GM18858 (cell line): ENCODE measurements at regions not wholly inside any gene's neighbourhood (a gene's known extent, or its start where the extent isn't known, plus 50 kb on each side); places are given as distances from the start of the nearest gene placed in this dataset.
"Not testable (repeated sequence)": the region's sequence is repeated elsewhere in the genome, so short reads cannot be mapped to it uniquely, and the experiment has no call there.

ENCODE experiments used
- ATAC-seq: cut with Tn5 transposase; IDR thresholded peaks from one replicate; pipeline ENCODE4 v1.9.1; 2021; ENCODE audit not compliant: unreplicated experiment

DNA sequence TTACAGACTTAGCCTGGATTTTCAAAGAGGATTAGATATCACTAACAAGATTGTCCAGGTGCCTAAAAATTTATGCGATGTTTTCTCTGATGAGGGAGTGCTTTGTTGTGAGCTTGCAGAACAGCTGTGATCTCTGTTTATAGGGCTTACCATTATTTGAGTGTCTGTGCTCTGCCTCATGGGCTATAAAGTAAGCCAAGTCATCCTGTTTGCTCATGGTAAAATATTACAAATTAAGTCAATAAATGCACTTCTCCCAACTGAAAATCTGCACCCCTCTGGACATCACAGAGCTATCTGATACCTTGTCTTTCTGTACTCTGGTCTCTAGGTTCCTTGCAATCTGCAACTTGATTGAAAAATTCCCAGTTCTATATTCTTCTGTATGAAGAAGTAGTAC lies 293.4 kb upstream of the ACTBL2 start:
- ATAC-seq = no peak

DNA sequence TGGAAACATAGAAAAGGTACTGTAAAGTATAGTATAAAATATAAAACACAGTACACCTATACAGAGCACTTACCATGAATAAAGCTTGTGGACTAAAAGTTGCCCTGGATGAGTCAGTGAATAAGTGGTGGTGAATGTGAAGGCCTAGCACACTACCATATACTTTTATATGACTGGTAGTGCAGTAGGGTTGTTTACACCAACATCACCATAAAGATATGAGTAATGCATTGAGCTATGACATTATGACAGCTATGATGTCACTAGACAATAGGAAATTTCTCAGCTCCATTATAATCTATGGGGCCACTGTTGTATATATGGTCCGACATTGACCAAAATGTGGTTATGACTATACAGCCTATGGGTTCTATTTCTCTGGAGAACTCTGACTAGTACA lies 291.8 kb upstream of the ACTBL2 start:
- no peak for ATAC-seq

DNA sequence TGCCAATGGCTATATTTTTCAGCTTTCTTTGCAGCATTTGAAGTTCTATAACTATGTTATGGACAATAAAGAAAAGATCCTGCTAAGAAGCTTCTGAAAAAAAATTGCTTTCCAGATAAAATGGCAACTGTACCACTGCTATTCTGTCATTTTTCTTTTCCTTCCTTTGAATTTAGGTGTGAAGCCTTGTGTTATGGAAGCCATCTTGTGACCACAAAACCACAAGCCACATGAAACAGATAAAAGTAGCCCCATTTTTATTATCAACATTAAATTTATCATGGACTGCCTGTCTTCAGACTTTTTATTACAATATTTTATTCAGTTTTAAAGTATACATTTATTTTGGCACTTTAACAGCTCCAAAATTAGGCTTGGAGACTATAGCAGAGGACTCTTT lies 289.9 kb upstream of the ACTBL2 start:
- ATAC-seq = no peak

DNA sequence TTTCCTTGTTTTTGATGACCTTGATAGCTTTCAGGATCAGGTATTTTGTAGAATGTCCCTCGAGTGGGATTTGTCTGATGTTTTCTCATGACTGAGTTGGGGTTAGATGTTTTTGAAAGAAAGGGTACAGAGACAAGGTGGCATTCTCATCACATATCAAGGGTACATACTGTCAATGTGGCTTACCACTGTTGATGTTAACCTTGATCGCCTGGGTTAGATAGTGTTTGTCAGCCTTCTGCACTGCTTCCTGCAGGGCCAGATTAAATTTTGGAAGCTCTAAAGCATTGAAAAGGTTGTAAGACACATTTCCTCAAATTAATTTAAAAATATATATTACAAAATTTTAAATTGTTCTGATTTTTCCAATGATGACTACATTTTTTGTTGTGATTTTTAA lies 287.4 kb upstream of the ACTBL2 start:
- no peak for ATAC-seq

DNA sequence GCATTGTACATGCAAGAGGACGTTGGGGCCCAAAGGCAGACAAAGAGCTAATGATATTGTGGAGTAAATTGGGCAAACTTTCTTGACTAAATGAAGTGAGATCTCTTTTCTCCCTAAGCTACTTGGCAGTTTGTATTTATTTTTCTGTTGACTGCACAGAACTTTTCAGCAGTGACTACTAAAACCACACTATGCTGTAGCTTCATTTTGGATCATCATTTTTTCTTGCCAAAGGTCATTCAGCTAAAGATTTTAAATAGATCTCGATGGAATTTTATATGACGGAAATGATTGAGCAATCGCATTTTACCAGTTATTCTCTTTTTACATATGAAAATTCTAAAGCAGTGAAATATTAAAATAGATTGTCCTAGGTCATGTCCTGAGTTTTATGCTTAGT lies 286.1 kb upstream of the ACTBL2 start:
- ATAC-seq = no peak

DNA sequence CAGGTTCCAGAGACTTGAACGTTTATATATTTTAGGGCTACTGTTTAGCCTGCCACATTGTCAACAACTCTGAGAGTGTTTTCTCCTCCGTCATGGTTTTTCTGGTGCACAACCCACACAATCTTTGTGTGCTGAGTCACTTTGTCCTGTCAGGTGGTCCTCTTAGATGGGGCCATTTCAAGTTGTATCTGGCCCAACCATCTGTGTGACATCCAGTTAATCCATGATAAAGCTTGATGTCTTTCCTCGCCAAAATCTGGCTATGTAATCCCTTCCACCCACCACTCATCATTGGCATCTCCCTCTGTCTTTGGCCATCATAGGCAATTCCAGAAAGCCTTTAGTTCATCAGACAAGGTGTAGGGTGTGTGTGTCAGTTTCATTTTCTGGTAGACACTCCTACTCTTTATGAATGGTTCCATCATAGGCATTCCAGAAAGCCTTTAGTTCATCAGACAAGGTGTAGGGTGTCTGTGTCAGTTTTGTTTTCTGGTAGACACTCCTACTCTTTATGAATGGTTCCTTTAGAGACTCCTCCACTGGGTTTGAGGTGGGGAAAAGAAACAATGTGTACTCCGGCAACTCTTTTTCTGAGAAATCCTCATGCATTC lies 282.0 kb upstream of the ACTBL2 start:
- no peak for ATAC-seq

DNA sequence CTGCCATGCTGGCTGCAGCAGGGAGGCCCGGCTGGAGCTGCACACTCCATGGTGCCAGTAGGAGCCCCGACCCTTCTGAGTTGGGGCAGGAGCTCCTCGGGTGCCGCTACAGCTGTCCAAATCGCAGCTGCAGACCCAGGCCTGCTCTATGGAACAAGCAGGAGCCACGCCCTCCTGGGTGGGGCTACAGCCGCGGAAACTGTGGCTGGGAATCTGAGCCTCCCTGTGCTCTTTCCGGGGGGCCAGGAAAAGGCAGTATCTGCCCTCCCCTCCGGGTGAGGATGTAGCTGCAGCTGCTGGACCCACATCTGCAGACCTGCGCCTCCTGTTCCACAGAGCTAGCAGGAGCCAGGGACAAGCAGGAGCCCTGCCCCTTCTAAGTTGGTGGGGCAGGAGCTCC lies 278.9 kb upstream of the ACTBL2 start:
- ATAC-seq = no peak

DNA sequence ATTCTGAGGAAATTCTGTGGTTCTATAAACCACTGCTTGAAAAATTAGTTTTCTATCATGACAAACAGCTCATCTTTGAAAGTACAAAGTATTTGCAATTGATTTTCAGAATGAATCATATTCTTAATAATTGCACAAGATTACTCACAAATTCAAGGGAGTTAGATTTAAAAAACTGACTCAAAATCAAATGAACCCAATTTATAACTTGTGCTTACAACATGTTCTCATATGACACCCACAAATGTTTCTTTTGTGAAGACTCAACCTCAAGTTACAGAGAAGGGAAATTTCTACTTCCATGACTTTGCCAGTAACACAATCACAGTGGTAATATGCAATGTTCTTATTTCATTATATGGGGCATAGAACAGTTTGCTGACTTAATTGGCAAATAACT lies 272.0 kb upstream of the ACTBL2 start:
- ATAC-seq = no peak

DNA sequence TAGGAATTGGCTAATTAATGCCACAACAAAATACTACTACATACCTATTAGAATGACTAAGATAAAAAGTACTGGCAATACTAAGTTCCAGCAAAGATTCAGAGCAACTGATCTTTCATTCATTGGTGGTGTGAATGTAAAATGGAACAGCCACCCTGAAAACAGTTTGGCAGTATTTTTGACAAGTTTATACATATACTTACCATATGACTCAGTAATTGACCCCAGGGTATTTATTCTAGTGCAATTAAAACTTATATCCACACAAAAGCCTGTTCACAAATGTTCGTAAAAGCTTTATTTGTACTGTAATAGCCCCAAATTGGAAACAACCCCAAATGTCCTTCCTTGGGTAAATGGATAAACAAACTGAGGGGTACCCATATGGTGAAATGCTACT lies 270.8 kb upstream of the ACTBL2 start:
- no peak for ATAC-seq

DNA sequence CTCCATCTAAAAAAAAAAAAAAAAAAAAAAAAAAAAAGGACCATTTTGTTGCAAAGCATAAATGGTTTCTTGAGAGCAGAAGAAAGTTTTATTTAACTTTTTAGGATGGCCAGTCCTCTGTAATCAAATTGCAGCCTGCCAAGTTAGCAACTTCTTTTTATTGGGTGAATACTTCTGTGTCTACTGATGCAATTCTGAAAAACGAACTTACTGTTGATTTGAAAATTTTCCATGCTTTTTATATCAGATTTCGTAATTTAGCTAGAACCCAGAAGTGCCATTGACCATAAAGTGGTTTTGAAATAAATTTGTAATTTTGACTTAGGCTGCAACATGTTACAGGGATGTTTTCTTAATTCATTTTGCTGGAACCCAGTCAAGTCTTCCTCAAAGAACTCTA lies 269.1 kb upstream of the ACTBL2 start:
- ATAC-seq = no peak

DNA sequence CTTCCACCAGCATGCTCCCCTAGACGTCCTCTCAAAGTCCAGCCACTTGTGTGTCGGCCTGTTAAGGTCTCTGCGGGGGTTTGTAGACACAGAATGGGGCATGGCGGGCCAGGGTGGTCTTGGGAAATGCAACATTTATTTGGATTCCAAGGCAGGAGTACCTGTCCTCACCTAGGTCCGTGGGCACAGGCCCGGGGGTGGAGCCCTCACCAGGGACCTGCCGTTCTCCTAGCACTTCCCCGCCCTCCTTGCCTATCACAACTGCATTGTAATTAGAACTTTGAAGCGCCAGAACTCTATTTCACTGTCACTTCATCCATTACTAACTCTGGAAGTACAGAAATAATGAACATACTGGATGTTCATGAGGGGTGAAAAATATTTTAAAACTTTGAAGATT lies 268.3 kb upstream of the ACTBL2 start:
- no peak for ATAC-seq

DNA sequence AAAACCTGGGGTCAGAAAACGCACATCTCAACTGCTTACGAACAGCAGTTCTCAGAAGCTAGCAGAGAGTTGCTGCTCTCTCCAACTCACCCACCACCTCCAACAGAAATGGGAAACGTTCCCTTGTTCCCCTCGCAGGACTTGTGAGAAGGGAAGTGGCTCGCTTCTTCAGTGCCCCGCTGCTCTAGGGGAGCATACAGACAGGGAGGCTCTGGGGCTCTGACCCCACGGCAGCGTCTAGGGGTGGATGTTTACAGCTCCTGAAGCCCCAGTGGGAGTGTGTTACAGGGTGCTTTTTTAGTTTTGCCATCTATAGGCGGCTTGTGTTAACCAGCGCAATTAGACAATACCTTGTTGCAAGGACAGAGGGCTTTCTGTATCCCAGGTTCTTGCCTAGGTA lies 267.7 kb upstream of the ACTBL2 start:
- no peak for ATAC-seq

DNA sequence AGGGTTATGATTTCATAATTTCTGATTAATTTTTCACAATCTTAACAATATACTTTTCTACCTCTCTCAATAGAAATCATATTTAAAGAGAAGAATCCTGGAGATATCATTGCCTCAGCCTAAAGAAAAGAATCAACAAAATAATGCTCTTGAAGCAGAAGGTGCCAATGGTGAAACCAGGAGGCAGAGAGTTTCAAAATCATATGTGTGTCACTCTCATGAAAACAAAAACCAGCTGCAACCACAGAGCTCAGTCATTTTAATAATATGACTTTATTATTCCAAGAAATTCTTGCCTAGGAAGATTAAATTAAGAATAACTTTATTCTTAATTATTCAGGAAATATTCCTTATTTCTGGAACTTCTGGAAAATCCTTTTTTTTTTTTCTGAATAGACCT lies 266.8 kb upstream of the ACTBL2 start:
- no peak for ATAC-seq

DNA sequence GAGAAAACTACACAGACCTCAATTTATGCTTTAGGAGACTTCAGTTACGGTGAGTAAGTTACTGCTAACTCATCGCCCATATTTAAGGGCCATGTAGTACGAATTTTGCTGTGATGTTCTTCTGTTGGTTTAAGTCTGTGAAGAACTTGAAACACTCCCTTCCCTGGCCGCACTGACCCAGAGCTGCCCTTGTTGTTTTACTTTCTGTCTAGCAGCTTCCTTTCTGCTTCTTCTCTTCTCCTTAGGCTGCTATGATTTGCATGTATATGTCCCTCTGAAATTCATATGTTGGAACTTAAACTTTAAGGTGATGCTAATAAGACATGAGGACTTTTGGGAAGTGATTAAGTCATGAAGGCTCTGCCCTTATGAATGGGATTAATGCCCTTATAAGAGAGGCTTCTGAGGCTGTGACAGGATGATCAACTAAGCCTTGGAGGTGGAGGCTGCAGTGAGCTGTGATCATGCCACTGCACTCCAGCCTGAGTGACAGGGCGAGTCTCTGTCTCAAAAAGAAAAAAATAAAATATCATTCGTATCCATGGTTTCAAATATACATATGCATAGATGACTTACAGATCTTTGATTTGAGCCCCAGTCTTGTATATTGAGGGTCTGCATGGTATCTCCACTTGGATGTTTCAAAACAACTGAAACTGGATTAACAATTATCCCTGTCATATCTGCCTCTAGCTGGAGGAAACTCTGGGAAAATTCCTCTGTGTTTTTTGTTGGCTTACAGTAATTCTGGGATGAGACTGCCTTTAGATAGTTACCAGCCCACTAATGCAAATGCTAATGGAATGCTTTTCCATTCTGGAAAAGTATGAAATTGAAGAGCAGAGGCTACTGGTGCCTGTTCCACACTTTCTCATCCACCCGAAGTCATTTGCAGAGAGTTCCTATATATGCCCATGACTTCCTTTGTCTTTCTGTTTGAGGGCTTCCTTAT lies 263.4 kb upstream of the ACTBL2 start:
- ATAC-seq = no peak

DNA sequence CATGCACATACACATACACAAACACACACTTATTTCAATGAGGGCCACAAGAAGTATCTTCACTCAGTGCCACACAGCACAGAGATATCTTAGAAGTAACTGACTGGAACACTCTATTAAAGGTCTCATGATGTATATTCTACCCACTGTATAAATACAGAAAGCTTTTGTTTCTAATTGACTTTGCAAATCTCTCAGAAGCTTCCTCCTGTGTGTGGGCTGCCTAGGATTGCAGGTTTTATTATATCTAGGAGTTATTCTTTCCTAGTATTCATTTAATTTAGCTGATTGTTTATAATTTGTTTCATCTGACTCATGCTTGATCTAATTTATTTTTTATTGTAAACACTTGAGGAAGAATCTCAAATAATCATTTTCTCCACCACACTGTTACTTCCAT lies 262.4 kb upstream of the ACTBL2 start:
- no peak for ATAC-seq

DNA sequence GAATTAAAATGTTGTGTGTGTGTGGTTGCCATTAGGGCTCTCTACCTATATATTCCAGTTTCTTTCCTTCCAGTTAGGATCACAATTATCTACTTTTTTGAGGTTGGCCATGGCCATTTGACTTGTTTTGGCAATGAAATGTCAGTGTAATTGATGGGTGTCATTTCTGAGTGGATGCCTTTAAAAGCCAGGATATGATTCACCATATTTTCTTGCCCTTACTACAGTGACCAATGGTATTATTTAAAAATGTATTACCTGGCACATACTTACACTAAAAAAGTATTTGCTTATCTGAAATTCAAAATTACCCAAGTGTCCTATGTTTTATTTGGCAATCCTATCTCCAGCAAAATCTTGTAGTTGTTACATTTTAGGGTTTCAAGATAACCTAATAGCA lies 258.7 kb upstream of the ACTBL2 start:
- ATAC-seq = no peak

DNA sequence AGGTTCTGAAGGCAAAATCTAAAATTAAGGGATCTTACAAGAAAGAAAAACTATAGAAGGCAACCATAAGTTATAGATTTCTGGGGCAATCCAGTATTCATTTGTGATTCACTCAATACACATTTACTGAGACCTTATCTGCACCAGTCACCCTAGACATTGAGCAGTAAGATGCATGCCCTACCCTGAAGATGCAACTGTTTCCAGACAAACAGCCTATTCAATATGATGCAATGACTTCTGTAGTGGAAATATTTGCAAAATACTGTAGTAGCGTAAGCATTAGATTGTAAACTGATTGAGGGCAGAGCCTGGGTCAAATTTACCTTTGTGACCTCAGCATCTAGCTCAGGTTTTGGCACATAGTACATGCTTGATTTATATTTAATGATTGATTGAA lies 256.2 kb upstream of the ACTBL2 start:
- no peak for ATAC-seq

DNA sequence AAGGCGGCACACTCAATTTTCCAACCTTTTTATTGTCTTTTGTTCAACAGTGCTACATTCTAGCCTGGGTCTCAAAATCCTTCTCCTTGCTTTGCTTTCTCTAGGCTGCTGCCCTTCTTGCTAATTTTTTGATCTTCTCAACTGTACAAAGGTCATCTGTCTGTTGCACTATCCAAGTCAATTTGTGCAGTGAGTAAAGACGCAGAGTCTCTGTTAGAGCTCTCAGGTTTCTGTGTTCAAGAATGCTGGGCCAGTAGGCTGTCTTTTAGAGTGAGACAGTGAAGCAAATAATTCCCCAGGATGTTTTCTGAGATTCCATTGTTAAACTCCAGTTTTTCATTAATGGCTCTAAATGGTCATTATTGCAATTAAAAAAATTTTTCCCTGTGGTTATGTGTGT lies 255.7 kb upstream of the ACTBL2 start:
- no peak for ATAC-seq

DNA sequence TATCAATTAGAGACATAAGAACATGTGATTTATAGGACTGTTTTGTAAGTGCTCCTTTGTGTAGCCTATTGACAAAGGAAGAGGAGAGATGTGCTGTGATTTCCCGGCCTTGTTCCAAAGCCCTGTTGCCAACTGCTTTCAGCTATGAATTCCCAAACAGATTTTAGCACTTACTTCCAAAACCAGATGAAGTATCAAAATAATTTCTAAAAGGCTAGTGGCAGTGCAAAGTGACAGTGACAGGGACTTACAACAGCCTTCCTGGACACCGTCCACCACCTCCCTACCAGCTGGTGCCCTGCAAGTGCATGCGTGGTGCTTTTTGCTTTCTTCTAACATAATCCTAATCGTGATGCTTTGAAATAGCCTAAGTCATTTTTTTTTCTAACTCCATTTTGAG lies 254.1 kb upstream of the ACTBL2 start:
- no peak for ATAC-seq

DNA sequence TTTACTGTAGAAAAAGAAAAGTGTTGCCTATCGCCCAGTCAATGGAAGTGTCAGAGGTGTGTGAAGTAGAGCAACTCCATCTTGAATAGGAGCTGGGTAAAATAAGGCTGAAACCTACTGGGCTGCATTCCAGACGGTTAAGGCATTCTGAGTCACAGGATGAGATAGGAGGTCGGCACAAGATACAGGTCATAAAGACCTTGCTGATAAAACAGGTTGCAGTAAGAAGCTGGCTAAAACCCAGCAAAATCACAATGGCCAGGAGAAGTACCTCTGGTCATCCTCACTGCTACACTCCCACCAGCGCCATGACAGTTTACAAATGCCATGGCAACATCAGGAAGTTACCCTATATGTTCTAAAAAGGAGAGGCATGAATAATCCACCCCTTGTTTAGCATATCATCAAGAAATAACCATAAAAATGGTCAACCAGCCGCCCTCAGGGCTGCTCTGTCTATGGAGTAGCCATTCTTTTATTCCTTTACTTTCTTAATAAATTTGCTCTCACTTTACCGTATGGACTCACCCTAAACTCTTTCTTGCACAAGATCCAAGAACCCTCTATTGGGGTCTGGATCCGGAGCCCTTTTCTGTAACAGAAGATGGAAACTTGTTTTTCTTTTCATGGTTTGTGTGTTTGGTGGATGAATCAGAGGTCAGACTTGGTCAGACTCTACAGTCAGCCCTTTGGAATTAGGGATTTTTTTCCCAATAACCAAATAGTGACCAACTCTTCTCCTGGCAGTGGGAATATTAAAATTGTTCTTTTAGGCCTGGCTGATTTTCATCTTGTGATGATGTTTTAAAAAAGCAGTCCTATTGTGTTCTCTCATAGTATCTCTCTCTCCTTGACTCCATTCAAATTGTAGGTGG lies 252.9 kb upstream of the ACTBL2 start:
- ATAC-seq = not testable (repeated sequence)

DNA sequence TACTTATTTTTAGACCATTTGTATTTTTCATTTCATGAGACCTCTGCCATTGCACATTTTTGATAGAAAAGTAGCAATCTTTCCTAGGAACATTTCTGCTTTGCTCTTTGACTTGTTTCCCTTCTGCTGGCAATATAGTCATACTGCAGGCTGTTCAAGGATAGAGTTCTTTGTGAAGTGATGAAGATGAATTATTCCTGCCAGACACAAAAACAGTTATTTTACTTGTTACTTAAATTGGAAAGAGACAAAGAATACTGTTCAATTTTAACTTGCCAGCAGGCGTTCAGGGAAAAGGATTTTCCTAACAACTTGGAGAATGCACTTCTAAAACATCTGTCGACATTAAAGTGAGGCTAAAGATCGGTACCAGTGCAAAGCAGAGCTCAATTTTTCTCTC lies 251.7 kb upstream of the ACTBL2 start:
- no peak for ATAC-seq

DNA sequence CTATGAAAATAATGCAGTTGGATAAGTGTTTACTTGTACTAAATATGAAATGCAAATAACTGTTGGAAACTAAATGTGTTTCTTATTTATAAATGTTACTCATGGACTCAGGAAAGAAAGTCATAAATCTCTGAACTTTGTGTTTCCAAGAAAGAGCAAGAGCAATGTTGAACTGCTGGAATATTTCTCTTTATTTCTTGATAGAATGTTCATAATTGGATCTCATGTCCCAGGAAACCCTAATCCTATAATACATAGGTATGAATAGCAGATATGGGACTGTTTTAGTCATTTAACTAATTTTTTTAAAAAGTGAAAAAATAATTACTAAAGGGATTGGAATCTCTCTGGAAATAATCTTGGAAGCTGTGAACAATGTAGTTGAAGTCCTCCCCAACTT lies 245.0 kb upstream of the ACTBL2 start:
- no peak for ATAC-seq
